Fibroblast of skin of scalp (primary cell): ENCODE measurements at regions not wholly inside any gene's neighbourhood (a gene's known extent, or its start where the extent isn't known, plus 50 kb on each side); places are given as distances from the start of the nearest gene placed in this dataset.

Experiments
- DNase-seq: peaks from one replicate; pipeline ENCODE4 v3.0.0-alpha.2; 2013

DNA sequence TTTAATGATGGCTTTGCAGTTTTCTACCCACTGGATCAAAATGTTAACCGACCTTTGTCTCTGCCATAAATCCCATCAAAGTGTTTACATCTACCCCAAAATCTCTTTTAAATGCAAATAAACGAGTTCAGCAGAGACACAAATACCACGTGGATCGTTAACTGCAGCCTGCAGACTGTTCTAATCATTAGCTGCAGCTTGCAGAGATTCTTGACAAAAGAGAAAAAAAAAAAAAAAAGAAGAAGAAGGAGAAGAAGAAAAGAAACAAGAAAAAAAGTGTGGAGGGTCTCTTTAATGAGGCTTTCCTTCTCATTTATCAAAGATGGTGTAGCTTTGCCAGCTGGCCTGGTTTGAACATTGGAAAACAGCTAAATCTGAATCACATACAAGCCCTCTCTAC is 275.7 kb downstream of the NEDD1 start:
- DNase-seq = no peak

DNA sequence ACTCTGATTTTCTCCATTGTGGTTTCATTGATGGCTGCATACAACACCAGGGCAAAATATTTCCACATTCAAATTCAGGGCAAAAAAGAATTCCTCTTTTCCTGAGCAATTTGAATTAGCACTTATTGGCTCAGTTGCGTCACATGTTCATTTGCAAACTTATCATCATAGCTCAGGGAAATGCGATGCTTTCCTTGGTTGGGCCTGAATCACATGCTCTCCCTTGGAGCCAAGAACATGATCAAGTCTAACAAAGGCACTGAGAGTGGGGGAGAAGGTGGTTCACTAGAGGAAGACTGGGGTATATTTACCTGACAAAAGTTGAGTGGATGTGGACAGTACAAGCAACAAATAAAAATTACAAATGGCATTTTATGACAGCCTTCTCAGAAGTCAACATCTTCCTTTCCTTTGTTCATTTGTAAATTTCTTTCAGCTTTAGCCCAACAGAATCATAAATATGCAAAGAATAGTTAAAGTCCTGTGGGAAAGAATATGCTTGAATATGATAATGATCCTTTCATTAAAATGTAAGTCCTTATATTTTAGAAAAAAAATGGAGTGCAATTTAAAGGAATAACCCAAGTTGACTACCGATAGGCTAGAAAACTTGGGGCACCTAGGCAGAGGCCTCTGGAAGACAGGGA is 277.2 kb downstream of the NEDD1 start:
- DNase-seq = no peak

DNA sequence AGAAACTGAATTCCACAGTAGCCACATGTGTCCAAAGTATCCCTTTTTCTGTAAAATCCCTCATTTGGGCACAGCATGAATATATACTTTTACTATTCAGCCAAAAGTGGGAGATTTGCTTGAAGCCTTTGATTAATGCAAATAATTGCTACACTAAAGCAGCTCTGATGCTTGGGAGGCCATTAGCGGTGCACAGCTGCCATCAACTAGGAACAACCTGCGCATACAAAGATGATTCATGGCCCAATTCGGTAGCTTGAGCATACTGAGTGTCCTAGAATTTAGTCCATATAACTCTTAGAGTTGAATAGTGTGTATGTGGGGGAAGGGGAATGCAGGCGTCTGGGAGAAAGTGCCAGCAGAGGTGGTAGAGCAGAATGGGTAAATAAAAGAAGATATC is 277.0 kb upstream of the RMST start:
- DNase-seq = no peak

DNA sequence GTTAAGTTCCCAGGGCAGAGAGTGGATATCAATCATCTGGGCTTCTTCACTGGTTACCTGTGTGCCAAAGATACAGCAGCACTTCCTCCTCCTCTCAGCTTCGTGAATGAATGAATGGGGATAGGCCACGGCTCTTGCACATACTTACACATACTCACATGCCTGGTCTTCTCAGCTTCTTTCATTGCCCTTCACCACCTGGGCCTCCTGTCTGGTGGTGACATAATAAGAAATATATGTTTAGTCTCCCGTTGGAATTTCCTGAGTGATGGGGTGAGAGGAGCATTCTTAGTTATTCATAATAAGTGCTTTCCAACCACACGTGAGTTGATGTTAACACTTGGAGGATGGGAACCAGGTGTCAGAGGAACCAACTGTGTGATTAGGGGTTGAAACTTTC is 268.1 kb upstream of the RMST start:
- DNase-seq = no peak

DNA sequence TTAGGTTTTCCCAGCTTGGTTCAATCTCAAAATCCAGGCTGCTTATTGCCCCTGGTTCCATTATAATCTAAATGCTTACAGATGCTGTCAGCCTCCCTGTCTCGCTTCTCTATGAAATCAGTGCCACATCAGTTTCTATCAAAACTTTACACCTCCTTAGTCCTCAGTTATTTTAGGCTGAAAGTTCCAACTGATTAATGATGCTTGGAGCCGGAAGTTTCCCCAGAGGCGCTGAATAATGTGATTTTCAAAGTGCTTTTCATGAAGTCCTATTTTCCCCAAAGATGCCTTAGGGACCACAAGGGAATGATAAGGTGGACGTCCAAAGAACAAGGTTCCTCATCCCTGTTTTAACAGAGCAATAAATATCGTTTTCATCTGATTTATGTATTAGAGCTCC is 262.4 kb upstream of the RMST start:
- DNase-seq = no peak

DNA sequence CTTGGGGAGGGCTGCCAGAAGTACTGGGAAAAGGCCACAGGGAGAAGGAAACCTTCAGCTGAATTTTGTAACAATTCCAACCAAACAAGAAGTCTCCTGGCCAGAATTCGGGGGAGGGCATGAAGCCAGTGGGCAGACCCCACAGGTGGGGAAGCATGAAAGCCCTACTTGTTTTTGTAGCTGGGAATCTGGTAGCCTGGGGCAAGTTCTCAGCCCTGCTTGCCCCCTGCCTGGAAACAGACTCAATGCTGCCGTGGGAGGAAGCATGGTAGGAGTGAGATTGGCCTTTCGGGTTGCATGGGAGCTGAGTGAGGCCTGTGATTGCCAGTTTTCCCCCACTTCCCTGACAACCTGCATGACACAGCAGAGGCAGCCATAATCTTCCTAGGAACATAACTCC is 259.2 kb upstream of the RMST start:
- no peak for DNase-seq

DNA sequence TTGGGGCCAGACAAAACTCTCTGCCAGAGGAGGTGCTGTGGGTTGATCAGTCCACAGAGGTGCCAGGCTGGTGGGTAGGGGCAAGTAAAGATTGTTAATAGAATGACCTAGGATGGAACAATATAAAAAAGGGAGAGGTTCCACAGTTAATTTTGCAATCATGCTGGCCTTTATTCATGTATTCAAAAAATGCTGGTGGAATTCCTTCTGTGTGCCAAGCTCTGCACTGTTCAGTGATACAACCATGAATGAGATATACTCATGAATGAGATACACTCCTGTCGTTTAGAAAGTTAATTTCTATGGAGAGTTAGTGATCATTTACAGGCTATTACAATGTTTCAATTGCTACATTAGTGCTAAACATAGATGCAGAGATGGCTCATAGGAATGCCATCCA is 252.6 kb upstream of the RMST start:
- DNase-seq = no peak

DNA sequence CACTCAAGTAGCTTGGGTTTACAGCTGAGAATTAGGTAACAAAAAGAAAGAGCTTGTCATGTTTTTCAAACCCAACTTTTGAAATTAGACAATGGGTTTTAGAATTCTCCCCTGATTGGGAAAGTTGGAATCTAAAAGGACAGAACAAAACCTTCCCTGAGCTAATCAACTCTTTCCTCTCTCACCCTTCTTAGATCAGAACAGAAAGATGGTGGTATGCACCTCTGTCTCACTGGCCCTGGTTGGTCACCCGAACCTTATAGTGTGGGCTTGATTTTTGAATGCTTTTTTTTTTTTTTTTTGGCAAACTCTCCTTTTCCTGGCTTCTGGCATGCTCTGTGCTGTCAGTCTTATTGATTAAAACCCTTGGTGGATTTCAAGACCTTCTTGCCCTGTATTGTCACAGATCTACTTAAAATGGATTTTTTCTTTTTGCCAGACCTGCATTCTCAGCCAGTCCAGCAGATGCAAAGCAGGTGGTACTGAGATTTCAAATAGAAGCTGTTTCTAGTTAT is 251.1 kb upstream of the RMST start:
- no peak for DNase-seq

DNA sequence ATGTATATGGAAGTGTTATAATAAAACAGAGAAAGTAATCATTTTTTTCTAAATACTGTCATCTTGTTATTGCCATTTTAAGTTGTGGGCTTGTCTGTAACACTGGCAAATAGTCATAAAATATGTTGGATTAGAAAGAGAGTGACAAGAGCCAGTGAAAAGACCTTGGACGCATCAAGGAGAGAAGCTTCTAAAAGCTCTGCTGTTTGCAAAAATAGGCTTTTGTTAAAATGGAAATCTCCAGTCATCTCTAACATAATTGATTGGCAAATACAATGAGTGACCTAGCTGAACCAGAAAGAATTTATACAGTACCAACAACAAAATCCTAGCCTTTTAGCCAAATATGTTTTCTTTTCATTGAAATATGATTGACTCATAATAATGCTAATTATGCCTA is 245.8 kb upstream of the RMST start:
- no peak for DNase-seq

DNA sequence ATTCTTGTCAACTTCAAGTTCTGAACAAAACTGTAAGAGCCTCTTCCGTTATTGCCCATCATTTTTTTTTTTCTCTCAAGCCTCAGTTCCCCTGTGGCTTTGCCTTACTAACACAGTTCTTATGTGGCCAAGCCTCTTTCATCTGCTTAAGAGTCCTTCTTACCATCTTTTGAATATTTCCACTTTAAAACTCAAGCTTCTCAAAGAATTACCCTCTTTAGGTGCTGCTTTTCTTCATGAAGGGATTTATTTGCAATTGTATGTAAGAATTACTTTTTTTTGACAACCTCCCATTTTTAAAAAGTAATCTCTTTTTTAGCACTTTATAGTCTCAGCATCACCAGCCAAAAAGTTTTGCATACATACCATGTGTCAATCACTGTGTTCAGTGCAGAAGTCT is 240.2 kb upstream of the RMST start:
- DNase-seq = no peak

DNA sequence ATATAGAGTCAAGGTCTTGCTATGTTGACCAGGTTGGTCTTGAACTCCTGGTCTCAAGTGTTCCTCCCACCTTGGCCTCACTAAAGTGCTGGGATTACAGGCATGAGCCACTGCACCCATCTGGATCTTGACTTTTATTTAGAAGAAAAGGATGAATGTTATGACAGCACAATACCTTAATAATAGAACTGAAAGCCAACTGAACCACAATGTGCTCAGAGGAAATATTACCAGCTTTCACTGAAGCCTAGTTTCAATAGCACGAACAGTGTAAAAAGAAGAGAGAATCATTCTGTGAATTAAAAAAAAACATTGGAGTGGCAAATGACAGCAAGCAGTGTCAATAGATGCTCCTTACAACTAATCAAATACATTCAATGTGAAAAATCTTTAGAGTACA is 239.2 kb upstream of the RMST start:
- DNase-seq = no peak

DNA sequence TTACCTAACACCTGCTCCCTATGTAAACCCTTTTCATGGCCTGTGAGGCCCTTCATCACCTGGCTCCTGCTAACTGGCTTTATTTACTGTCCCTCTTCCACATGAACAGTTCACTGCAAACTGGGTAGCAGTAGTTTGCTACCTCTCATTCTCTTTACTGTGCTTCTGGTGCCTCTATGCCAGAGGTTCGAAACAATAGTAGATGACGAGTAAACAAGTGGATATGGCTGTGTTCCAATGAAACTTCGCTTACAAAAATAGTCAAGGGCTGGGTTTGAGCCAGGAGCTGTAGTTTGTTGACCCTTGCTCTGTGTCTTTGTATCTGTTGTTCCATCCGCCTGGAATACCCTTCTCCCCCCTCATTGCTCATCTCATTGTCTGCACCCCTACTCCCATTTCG is 233.6 kb upstream of the RMST start:
- DNase-seq = no peak

DNA sequence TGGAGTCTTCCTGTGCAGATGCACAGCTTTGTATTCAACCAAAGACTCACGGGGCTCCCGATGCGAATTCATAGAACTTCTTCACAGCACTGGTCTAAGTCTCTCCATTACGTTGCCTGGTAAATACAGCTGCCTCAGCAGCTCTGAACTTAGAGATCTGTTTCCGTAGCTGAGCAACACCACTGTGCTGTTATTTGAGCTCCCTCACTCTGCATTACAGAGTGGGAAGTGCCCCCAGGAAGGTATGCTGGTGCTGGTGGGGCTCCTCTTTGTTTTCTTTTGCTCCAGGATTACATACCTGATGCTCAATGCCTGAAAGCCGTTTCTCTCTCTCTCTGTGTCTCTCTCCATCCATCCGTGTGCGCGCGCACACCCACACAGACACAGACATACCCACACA is 227.5 kb upstream of the RMST start:
- no peak for DNase-seq

DNA sequence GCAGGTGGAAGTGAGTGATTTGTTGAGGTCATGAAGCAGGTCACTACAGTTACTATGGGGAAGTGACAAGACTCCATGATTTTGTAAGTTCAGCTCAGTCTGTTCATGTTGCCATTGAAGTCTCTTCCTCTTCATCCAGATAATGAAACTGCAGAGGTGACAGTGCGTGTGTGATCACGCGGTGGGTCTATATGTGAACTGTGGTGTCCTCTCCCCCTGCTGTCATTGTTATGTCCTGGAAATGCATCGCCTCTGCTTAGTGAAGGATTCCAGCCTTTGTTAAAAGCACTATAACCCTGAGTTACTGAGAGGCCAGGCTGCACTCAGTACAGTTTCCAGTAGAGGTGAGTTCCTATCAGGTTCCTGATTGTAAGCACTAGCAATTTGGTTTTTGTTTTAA is 216.2 kb upstream of the RMST start:
- no peak for DNase-seq

DNA sequence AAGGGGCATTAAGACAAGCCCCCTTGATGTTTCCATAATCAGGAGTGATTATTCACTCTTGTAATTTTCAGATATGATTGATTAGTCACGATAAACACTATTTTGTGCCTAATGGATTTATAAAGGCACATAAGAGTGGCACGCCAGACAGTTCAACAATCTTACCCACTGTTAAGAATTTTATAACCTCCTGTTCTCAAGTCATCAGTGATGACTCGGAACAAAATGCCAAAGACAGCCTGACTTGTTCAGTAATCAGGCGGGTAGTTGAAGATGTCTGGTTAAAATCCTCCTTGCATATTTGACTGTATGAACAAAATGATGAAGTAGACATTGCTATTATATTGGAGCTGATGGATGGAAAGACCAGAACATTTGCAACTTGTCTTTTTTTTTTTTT is 212.1 kb upstream of the RMST start:
- no peak for DNase-seq

DNA sequence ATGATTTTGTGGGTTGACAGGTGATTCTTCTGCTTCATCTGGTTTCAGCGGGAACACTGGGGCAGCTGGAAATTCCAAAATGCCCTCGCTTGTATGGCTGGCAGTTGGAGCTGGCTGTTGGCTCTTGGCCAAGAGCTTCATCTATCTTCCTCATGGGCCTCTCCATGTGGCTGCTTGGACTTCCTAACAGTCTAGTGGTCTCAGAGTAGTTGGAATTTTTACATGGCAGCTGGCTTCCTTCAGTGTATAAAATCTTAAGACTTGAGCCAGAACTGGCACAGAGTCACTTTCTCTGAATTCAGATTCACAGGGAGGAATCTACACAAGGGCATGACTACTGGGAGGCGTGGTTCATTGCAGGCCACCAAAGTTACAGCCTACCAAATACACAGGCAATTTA is 204.9 kb upstream of the RMST start:
- no peak for DNase-seq

DNA sequence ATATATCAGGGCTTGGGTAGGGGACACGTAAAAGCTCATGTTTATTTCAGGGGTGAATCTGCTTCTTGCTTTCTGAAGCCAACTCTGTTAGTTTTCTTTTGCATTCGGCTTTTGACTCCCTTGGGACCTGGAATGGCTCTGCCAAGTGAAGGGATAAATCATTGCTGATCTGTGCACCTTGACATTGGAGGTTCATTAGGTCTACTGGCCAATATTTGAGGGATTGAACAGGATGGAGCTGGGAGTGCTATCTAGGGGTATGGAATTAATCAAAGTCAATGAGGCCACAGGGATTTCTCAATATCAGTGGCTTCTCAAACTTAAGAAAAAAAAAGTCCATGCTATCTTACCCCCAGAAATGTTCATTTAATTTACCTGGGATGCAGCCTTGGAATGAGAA is 203.5 kb upstream of the RMST start:
- no peak for DNase-seq

DNA sequence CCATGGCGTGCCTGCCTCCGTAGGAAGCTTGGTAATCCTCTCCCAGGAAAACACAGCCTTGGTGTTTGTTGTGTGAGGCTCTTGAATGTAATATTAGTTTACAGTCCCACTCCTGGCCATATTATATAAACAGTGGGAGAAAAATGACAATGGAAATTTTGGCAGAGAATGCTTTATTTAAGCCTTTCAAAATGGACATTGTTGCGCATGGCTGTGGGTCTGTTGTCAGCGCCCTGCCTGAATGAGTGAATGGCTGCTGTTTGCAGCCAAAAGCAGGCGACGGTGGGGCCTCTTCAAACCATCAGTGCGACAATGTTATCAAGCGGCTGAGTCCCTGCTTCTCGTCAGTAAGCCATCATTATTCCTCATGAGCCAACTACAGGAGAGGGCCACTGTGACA is 201.8 kb upstream of the RMST start:
- DNase-seq = no peak

DNA sequence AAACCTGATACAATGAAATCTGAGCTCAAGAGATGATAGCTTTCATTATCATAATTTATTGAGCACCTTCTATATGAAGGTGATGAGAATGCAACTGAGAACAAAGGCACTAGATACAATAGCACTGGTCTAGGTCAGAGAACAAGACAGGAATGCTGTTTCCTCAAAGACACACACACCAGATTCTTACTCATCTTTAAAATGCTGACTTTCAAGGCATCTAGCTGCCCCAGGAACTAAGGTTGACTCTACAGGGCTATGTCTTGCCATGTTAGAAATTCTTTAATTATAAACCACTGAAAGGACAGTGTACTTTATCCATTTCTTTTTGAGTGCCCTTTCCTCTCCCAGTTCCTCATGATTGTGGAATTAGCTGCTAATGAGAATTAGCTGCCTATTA is 195.4 kb upstream of the RMST start:
- DNase-seq = no peak

DNA sequence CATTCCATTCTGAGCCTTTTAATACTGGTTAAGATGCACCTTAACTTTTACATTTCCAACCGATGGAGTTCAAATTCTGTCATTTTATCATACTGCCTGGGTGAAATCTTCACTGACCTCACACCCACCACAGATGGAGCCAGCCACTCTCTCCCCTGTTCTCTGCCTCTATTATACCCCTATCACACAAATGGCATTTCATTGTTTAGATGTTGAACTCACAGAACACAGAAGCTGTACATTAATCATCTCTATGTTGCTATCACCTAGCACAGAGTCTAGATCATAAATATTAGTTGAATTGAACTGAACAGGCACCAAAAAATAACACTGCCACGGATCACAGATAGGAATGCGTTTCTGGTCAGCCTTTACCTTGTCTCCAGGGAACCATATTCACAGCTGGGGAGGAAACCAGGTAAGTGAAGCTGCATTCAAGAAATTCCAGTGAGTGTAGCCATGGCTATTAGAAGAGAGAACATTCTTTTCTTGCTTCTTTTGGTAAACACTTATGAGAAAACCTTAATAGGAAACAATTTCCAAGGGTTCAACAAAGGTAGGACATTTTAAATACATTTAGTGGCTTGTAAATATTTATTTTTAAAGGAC is 194.9 kb upstream of the RMST start:
- no peak for DNase-seq

DNA sequence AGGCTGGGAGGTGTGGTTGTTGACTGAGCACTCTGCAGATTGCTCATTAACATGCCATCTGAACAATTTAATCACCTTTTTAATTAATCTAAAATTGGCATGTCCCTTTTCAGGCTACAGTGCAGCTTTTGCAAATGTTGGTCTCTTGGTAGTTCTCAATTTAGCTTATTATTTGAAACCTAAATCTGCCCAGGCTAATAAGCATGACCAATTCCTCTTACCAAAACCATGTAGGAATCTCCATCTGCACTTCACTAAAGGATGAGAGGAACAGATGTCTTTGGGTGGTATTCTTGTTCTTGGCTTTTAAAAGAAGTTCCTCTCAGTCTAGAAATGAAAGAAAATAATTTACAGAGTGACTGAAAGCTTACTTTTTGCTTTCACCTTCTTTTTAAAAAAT is 190.1 kb upstream of the RMST start:
- no peak for DNase-seq

DNA sequence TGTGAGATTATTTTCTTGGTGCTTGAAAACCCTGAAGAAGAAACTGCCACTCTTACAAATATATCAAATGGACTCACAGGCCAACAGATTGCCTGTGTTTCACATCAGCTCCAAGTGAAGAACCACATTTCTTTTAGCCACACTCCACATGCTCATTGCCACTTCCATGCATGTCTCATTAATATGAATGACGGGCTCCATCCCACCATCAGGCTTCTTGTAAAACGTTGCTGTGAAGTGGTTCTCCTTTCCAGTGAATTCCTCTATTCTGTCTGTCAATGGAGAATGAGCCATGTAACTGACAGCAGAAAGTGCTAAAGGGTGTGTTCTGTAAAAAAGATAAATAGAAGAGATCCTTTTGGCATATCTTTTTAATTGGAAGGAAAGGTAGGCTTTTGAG is 188.2 kb upstream of the RMST start:
- no peak for DNase-seq

DNA sequence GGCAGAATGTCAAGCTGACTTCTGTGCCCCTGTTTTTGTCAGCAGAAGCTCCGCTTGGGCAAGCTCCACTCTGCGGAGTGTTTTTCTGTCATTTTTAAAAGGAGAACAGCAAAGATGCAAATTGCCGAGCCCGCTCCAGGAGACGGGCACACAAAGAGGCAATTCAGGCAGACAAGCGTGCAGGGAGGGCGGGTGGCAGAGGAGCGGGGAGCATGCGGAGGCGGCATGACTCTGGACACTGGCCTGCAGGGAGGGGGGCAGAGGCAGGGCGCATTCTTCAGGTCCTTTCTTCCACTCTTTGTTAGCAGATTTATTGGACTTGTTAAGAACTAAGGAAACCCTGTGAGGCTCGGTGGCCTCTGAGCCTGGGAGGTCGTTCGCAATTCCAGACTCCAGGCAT is 187.3 kb upstream of the RMST start:
- no peak for DNase-seq

DNA sequence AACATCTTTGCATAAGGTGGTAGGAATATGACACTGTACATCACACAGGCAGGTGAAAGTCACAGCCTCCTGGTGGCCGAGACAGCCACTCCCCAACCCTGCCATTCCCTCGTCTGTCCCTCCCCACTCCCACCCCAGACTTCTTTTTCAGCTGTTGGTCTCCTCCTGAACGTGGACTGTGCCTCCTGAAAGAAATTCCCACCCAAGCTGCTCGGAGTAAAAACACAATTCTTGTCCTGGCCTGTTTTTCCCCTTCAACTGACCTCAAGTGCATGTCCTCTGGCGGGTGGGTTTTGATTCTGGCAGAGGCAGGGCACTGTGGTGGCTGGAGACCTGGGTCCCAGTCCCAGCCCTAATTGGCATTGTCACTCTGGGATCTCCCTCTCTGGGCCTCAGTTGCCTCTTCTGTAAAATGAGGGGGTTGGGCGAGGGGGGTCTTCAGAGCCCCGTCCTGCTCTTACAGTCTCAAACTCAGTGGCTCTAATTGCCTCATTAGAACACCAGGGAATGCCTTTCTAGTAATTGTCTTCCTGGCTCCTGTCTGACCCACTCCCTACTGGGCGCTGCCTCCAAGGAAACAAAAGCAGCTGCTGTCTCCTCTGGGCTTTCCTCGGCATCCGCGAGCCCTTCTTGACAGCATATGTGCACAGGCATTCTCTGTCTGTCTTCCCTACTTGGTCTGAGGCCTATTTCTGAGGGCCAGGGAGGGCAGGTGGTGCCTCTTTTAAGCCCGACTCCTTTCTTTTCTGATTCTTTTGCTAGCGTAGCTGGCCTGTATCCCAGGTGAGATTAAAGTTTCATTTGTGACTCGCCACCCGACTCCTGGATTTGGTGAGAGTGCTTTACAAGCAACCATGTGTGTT is 186.6 kb upstream of the RMST start:
- DNase-seq = no peak
